Heart left ventricle (tissue), 16 donors: ENCODE measurements at regions not wholly inside any gene's neighbourhood (a gene's known extent, or its start where the extent isn't known, plus 50 kb on each side); places are given as distances from the start of the nearest gene placed in this dataset.
A peak's percentile ranks its signal among the peaks of the same experiment; 100 is the strongest.

ENCODE experiments used
- ATAC-seq, 4 donors: fragments of 200-7000 bp; cut with Tn5 transposase; one replicate each; pipeline ENCODE4 v1.9.1; 2020 to 2022; ENCODE audit warnings: moderate library complexity in 4 of 4, mild to moderate bottlenecking in 3 of 4, moderate number of reproducible peaks in 1 of 4
- DNase-seq, 5 donors: peaks; one replicate each; pipeline ENCODE4 v3.0.0-alpha.2; 2020
- H3K27ac ChIP-seq, 12 donors: fragments of 200-600 bp; sonication (generic) in 4 of 12; one replicate each; pipeline versions ENCODE4 v1.5.0 to v1.8.0; 2016 to 2022; ENCODE audit warnings: mild to moderate bottlenecking in 2 of 12
- H3K27me3 ChIP-seq, 9 donors: fragments of 200-600 bp; sonication (generic) in 2 of 9; one replicate each; pipeline versions ENCODE4 v1.5.1 to v1.8.0; 2016 to 2022; ENCODE audit warnings: mild to moderate bottlenecking in 3 of 9
- H3K36me3 ChIP-seq, 9 donors: fragments of 200-600 bp; sonication (generic) in 2 of 9; one replicate each; pipeline versions ENCODE4 v1.5.0 to v1.8.0; 2018 to 2022; ENCODE audit warnings: mild to moderate bottlenecking in 2 of 9
- H3K4me1 ChIP-seq, 12 donors: fragments of 200-600 bp; sonication (generic) in 4 of 12; one replicate each; pipeline versions ENCODE4 v1.5.0 to v1.8.0; 2016 to 2022; ENCODE audit warnings: mild to moderate bottlenecking in 3 of 12
- H3K4me3 ChIP-seq, 12 donors: fragments of 200-600 bp; sonication (generic) in 4 of 12; one replicate each; pipeline versions ENCODE4 v1.5.0 to v1.8.0; 2017 to 2022; ENCODE audit warnings: mild to moderate bottlenecking in 9 of 12, moderate library complexity in 4 of 12
- H3K9me3 ChIP-seq, 12 donors: fragments of 200-600 bp; sonication (generic) in 4 of 12; one replicate each; pipeline versions ENCODE4 v1.5.0 to v1.8.0; 2016 to 2022; ENCODE audit warnings: mild to moderate bottlenecking in 1 of 12
- CTCF ChIP-seq, 12 donors: fragments of 200-600 bp; sonication (generic) in 4 of 12; IDR thresholded peaks; one replicate each; pipeline versions ENCODE4 v1.5.0 to v1.8.0; 2018 to 2022; ENCODE audit warnings: antibody characterized with exemption in 12 of 12, mild to moderate bottlenecking in 5 of 12
- POLR2A ChIP-seq, 2 donors: fragments of 450-650 bp; IDR thresholded peaks; one replicate each; pipeline ENCODE4 v1.6.1; 2017; ENCODE audit warnings: antibody characterized with exemption in 2 of 2, mild to moderate bottlenecking in 2 of 2, moderate library complexity in 2 of 2
- WGBS, 4 donors: extraction: QIAGEN DNeasy Blood & Tissue Kit in 2 of 4; methylation state at CpG; one replicate each; pipeline versions ENCODE4 v1.1.5 to v1.1.7; 2013 to 2018; 5-methylcytosine and 5-hydroxymethylcytosine counted together
- intact Hi-C, 10 donors: fragments of 100-400 bp; cut with DNase I; formaldehyde crosslinking; loops; one replicate each; pipeline versions ENCODE4 v1.11.1 to v1.14.2; 2022
- donor health status: ischemic (EF 13 %, LVEDD 7.1; RV severe dilation, severe dysfunction).
- donor health status: healthy with polysubstance abuse.
- donor health status: DM: no; HTN: yes; CAD: no.
- donor health status: DM: no; HTN: no; CAD: no.
- donor health status: ischemic (EF 25% LVEDD 6.9; RV normal size, moderate dysfunction).
- donor health status: ischemic (EF 25% LVEDD 5.7; RV mildly dilated, moderate dysfunction).
- donor health status: healthy.
- donor health status: DM: yes; HTN: yes; CAD: no.
- donor health status: ischemic (EF 35%, LVEDD 5.7; RV mildly dilated, moderate dysfunction).
- donor health status: nonischemic (EF 11% LVEDD 7.7; RV severe dilation, severe dysfunction).
- donor health status: DM: yes; HTN: yes; CAD: no.
- donor health status: PGD.
- donor health status: ischemic (EF 29% LVEDD 5.4; RV normal size, mild dysfunction).
- donor health status: nonischemic (EF 23%, LVEDD 6.1; RV moderate dilation, normal function).

- WGBS, 4 donors = 25 to 40% (median 33%) methylated on average over 1 of the region's 1 CpG
- Histone ChIP-seq H3K4me3 (no peak overlapping the region), H3K9me3 (peaks cover 0 to 25% (median 11%) of the 10 kb centered on the region in 12 donors), H3K36me3 (no peaks in the 10 kb centered on the region), H3K27me3 (no peaks in the 10 kb centered on the region), H3K4me1 (peaks cover 0 to 19% (median 4%) of the 10 kb centered on the region in 12 donors), H3K27ac (no peak overlapping the region)
- ATAC-seq (no peak), DNase-seq (no peak)
- TF ChIP-seq POLR2A (IDR thresholded peaks at IDR 0.05) (no peak), CTCF (IDR thresholded peaks at IDR 0.05) (no peak)
- intact Hi-C loops = no loop called here
Measured at GRCh38 chr10:113278221-113278620, 274.6 kb upstream of the HABP2 start.

DNA sequence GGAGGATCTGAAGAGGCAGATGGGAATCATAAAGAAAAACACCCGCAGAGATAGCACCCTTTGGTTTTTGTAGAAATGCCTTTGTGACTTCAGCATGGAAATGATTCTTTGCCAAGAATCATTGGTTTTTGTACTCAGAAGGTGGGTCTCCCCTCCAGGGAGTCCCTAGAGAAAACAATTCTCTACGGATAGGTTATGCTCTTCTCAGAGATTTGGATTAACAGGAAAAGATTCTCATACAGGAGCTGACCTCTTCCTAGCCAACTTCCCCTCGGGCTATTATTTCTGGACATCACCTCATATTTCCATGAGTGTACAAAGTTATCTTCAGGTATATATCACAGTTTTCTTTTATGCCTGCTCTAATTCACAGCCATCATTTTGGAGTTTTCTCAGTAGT, 274.2 kb upstream of the HABP2 start:
- intact Hi-C loops = no loop called here
- Histone ChIP-seq H3K27me3 (no peaks in the 10 kb centered on the region), H3K4me1 (peaks cover 0 to 15% (median 2%) of the 10 kb centered on the region in 12 donors), H3K36me3 (no peaks in the 10 kb centered on the region), H3K4me3 (no peak overlapping the region), H3K9me3 (peaks cover 0 to 25% (median 11%) of the 10 kb centered on the region in 12 donors), H3K27ac (peak overlapping the region in 1 of 12 donors; percentile 33)
- DNase-seq (no peak), ATAC-seq (no peak)
- WGBS, 4 donors = 41 to 55% (median 47%) methylated on average over 3 of the region's 3 CpGs
- TF ChIP-seq CTCF (IDR thresholded peaks at IDR 0.05) (no peak), POLR2A (IDR thresholded peaks at IDR 0.05) (no peak)

GRCh38 chr10:113279262-113279661, 273.6 kb upstream of the HABP2 start:
- no peak for ATAC-seq
- H3K27me3 ChIP-seq = no peaks in the 10 kb centered on the region
- no peak for TF ChIP-seq POLR2A (IDR thresholded peaks at IDR 0.05)
- no peak for TF ChIP-seq CTCF (IDR thresholded peaks at IDR 0.05)
- DNase-seq = no peak
- intact Hi-C loops = no loop called here
- H3K36me3 ChIP-seq = no peaks in the 10 kb centered on the region
- H3K4me3 ChIP-seq = no peak overlapping the region
- 83 to 88% (median 86%) methylated on average over 4 of the region's 4 CpGs for WGBS, 4 donors
- H3K27ac ChIP-seq = no peak overlapping the region
- H3K4me1 ChIP-seq = peaks cover 0 to 9% (median 0%) of the 10 kb centered on the region in 12 donors
- peaks cover 0 to 25% (median 11%) of the 10 kb centered on the region in 12 donors for H3K9me3 ChIP-seq

GRCh38 chr10:113282564-113282963, 270.3 kb upstream of the HABP2 start:
- Histone ChIP-seq H3K4me3 (no peak overlapping the region), H3K27ac (no peak overlapping the region), H3K36me3 (no peaks in the 10 kb centered on the region), H3K27me3 (no peaks in the 10 kb centered on the region), H3K4me1 (peaks cover 0 to 8% (median 0%) of the 10 kb centered on the region in 12 donors), H3K9me3 (no peaks in the 10 kb centered on the region)
- ATAC-seq (no peak), DNase-seq (no peak)
- intact Hi-C loops = no loop called here
- 93 to 98% (median 97%) methylated on average over 4 of the region's 4 CpGs for WGBS, 4 donors
- no peak for TF ChIP-seq POLR2A (IDR thresholded peaks at IDR 0.05)
- no peak for TF ChIP-seq CTCF (IDR thresholded peaks at IDR 0.05)
